GM12874 (cell line): ENCODE measurements at regions not wholly inside any gene's neighbourhood (a gene's known extent, or its start where the extent isn't known, plus 50 kb on each side); places are given as distances from the start of the nearest gene placed in this dataset.

Experiments used
- CTCF ChIP-seq: IDR thresholded peaks from 2 replicates; pipeline ENCODE4 v1.5.1; 2011; ENCODE audit warnings: low read depth, mild to moderate bottlenecking, control low read depth, low read length, moderate library complexity; ENCODE audit not compliant: insufficient read depth

GRCh38 chr3:20849975-20850374, 664.0 kb upstream of the SGO1 start:
- TF ChIP-seq CTCF, result no peak

DNA sequence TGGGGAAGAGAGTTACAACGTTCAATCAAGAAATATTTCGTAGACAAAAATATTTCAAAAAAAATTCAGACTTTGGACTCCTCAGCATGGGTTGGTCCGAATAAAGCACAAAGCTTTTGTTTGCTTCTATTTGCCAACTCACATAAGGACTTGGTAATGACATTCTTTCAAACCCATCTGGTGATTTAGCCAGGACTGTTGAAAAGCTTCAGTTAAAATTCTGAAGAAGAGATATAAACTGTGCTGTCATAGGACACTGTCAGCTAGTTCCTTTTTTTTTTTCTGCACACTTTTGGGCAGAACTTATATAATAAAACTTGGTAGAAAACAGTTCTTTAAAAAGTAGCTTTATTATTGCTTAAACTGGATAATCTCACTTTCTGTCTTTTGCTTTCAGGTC, 660.8 kb upstream of the SGO1 start:
- no peak for TF ChIP-seq CTCF

DNA sequence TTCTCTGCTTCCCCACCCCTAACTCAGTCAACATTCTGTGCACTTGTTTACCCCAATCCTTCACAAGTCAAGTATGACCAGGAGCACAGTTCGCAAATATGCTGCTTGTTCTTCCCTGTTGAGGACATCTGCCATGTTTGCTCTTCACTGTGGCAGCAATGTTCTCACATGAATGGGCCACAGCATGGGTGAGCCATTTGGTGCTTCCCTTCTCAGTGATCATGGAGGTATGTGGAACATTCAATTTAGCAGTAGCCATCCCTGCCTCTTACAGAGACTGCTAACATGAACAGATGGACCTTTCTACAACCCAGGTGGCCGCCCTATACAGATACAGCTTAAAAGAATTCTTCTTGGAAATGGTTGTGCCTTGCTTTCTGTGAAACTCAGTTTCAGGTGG, 660.1 kb upstream of the SGO1 start:
- no peak for TF ChIP-seq CTCF

GRCh38 chr3:20844851-20845250, 658.8 kb upstream of the SGO1 start:
- TF ChIP-seq CTCF, result no peak

- no peak for TF ChIP-seq CTCF
Observed at GRCh38 chr3:20842594-20843436, 656.8 kb upstream of the SGO1 start.

DNA sequence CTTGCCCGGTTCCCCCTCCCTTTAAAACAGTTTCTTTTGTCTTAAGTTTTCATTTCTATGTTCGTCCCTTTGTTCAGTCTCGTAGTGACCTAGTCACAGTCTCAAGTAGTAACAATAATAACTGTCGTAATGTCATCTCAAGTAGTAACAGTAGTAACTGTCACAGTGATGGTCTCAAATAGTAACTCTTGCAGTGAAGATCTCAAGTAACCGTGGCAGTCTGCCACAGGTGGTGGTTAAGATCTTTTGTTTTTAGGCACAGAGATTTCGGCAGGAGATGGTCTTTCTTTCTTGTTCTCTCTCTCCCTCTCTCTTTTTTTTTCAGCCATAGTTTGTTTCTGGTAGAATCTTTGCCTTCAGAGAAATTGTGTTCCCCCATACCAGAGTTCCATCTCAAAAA, 656.0 kb upstream of the SGO1 start:
- TF ChIP-seq CTCF, result no peak

- no peak for TF ChIP-seq CTCF
Observed at GRCh38 chr3:20837676-20838302, 651.8 kb upstream of the SGO1 start.
